ENCODE measurements at regions not wholly inside any gene's neighbourhood (a gene's known extent, or its start where the extent isn't known, plus 50 kb on each side); places are given as distances from the start of the nearest gene placed in this dataset.

GRCh38 chr18:73681398-73681797 lies 466.2 kb downstream of the FBXO15 start:
- H3K27me3 ChIP-seq (ENCODE audit: control insufficient read depth in 4 of 4, insufficient read depth in 4 of 4, low read length in 3 of 4) = peaks cover 0 to 2% (median 0%) of the 10 kb centered on the region in 4 donors
- 79% methylated on average over 2 of the region's 2 CpGs for WGBS
- H3K36me3 ChIP-seq (ENCODE audit: control insufficient read depth in 4 of 4, insufficient read depth in 3 of 4, low read depth in 1 of 4, low read length in 3 of 4) = no peaks in the 10 kb centered on the region
- DNase-seq (ENCODE audit: low spot score) = no peak
- H3K9ac ChIP-seq (ENCODE audit: low read depth in 1 of 2, low read length in 2 of 2) = no peak overlapping the region
- H3K4me1 ChIP-seq (ENCODE audit: control insufficient read depth in 4 of 4, insufficient read depth in 4 of 4, low read length in 3 of 4) = no peaks in the 10 kb centered on the region
- no peak overlapping the region for H3K4me3 ChIP-seq (ENCODE audit: low read depth in 1 of 3, low read length in 3 of 3)
- H3K27ac ChIP-seq (ENCODE audit: low read depth in 1 of 2, low read length in 2 of 2) = no peak overlapping the region
- peaks cover 0 to 1% (median 0%) of the 10 kb centered on the region in 4 donors for H3K9me3 ChIP-seq (ENCODE audit: control insufficient read depth in 4 of 4, low read length in 3 of 4)
- TF ChIP-seq RAD21 (IDR thresholded peaks at IDR 0.05) (no peak), RXRA (IDR thresholded peaks at IDR 0.05) (no peak), CTCF (IDR thresholded peaks at IDR 0.05; ENCODE audit: low read depth, low read length, missing input control) (no peak), YY1 (IDR thresholded peaks at IDR 0.05) (no peak), HNF4G (IDR thresholded peaks at IDR 0.05) (no peak), NR2F2 (IDR thresholded peaks at IDR 0.05) (no peak), EGR1 (IDR thresholded peaks at IDR 0.05; ENCODE audit: low read depth in 2 of 2) (no peak), HNF4A (conservative IDR thresholded peaks at IDR 0.05) (no peak), REST (IDR thresholded peaks at IDR 0.05) (no peak), FOXA2 (IDR thresholded peaks at IDR 0.05) (no peak), TAF1 (conservative IDR thresholded peaks at IDR 0.05) (no peak), MAX (IDR thresholded peaks at IDR 0.05) (no peak), ZBTB33 (IDR thresholded peaks at IDR 0.05) (no peak)
- TF ChIP-seq, protein P1, sequence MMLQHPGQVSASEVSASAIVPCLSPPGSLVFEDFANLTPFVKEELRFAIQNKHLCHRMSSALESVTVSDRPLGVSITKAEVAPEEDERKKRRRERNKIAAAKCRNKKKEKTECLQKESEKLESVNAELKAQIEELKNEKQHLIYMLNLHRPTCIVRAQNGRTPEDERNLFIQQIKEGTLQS (IDR thresholded peaks at IDR 0.05) = no peak

DNA sequence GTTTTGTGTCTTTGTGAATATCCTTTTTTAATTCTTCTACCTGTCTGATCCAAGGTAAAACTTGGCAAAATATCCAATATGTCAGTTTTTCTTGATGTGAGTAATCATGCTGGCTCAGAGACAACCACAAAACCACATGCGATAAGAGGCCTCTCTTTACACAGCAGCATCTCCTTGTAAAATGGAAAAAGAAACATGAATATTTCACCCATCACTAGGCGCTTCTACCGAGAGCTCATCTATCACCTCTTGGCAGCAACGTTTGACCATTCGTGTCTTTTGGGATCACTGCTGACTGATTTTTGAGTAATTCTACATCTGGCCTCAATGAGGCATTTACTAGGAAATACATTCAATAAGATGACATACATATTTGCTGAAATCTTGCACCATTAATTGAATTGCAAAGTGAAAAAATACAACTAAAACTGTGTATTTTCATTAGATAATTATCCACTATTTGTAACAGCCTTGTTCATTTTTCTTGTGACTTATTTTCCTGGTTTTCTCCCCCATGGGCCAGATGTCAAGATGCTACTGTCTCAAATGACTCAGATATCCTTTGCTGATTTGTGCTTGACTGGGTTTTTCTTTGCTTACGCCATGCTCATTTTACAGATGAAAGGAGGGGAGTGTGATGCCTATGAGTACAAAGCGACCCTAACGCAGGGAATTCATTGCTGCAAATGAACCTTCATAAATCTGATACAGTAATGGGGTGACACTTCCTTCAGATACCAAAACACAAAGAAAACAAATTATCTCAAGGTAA lies 467.5 kb downstream of the FBXO15 start:
- Histone ChIP-seq H3K36me3 (ENCODE audit: control insufficient read depth in 4 of 4, insufficient read depth in 3 of 4, low read depth in 1 of 4, low read length in 3 of 4) (no peaks in the 10 kb centered on the region), H3K27me3 (ENCODE audit: control insufficient read depth in 4 of 4, insufficient read depth in 4 of 4, low read length in 3 of 4) (peaks cover 0 to 2% (median 0%) of the 10 kb centered on the region in 4 donors), H3K27ac (ENCODE audit: low read depth in 1 of 2, low read length in 2 of 2) (no peak overlapping the region), H3K9me3 (ENCODE audit: control insufficient read depth in 4 of 4, low read length in 3 of 4) (peaks cover 0 to 1% (median 0%) of the 10 kb centered on the region in 4 donors), H3K4me3 (ENCODE audit: low read depth in 1 of 3, low read length in 3 of 3) (no peak overlapping the region), H3K9ac (ENCODE audit: low read depth in 1 of 2, low read length in 2 of 2) (no peak overlapping the region), H3K4me1 (ENCODE audit: control insufficient read depth in 4 of 4, insufficient read depth in 4 of 4, low read length in 3 of 4) (no peaks in the 10 kb centered on the region)
- WGBS = 81% methylated on average over 8 of the region's 8 CpGs
- DNase-seq (ENCODE audit: low spot score) = no peak
- no peak for TF ChIP-seq JUND (IDR thresholded peaks at IDR 0.05)

All from liver (tissue), 8 donors.